Stimulated activated CD4-positive, alpha-beta T cell treated with anti-CD3 and anti-CD28 coated beads, TNF-alpha, amount 100 ng/mL, for 24 hours (primary cell): ENCODE measurements at regions not wholly inside any gene's neighbourhood (a gene's known extent, or its start where the extent isn't known, plus 50 kb on each side); places are given as distances from the start of the nearest gene placed in this dataset.
"Not testable (repeated sequence)": the region's sequence is repeated elsewhere in the genome, so short reads cannot be mapped to it uniquely, and the experiment has no call there.

Experiments used
- DNase-seq, 3 experiments: peaks; one replicate each; pipeline ENCODE4 v3.0.0-alpha.2; 2020; ENCODE audit warnings: low read depth in 3 of 3

- not testable (repeated sequence) for DNase-seq
Measured at GRCh38 chr16:8114941-8115340, 475.4 kb downstream of the TMEM114 start.

- DNase-seq, result no peak
Measured at GRCh38 chr16:8113843-8114242, 476.5 kb downstream of the TMEM114 start.

- no peak for DNase-seq
Measured at GRCh38 chr16:8110572-8111514, 479.5 kb downstream of the TMEM114 start.

GRCh38 chr16:8109510-8110369, 480.6 kb downstream of the TMEM114 start:
- no peak for DNase-seq

GRCh38 chr16:8108991-8109509, 481.3 kb downstream of the TMEM114 start:
- DNase-seq, result no peak

GRCh38 chr16:8107296-8107695, 483.0 kb downstream of the TMEM114 start:
- DNase-seq, result no peak

GRCh38 chr16:8103649-8104289, 486.5 kb downstream of the TMEM114 start:
- DNase-seq, result no peak

- no peak for DNase-seq
Measured at GRCh38 chr16:8099586-8099985, 490.7 kb downstream of the TMEM114 start.

GRCh38 chr16:8098947-8099512, 491.3 kb downstream of the TMEM114 start:
- no peak for DNase-seq

GRCh38 chr16:8096211-8096610, 494.1 kb downstream of the TMEM114 start:
- DNase-seq, result no peak

GRCh38 chr16:8094696-8095095, 495.6 kb downstream of the TMEM114 start:
- no peak for DNase-seq

GRCh38 chr16:8088820-8089338, 501.4 kb downstream of the TMEM114 start:
- DNase-seq, result no peak

- DNase-seq, result no peak
Measured at GRCh38 chr16:8087597-8088289, 502.6 kb downstream of the TMEM114 start.

GRCh38 chr16:8087146-8087545, 503.2 kb downstream of the TMEM114 start:
- no peak for DNase-seq

GRCh38 chr16:8084882-8085281, 505.4 kb downstream of the TMEM114 start:
- DNase-seq, result no peak

- no peak for DNase-seq
Measured at GRCh38 chr16:8084302-8084701, 506.0 kb downstream of the TMEM114 start.

GRCh38 chr16:8083560-8083959, 506.8 kb downstream of the TMEM114 start:
- DNase-seq, result no peak

GRCh38 chr16:8080817-8081216, 509.5 kb downstream of the TMEM114 start:
- DNase-seq, result no peak

- no peak for DNase-seq
Measured at GRCh38 chr16:8075271-8075670, 515.0 kb downstream of the TMEM114 start.

GRCh38 chr16:8070506-8070905, 519.8 kb downstream of the TMEM114 start:
- DNase-seq, result no peak

GRCh38 chr16:8068225-8068624, 522.1 kb downstream of the TMEM114 start:
- DNase-seq, result not testable (repeated sequence)
